ENCODE measurements at regions not wholly inside any gene's neighbourhood (a gene's known extent, or its start where the extent isn't known, plus 50 kb on each side); places are given as distances from the start of the nearest gene placed in this dataset.

- no peak for TF ChIP-seq CHD1 (IDR thresholded peaks at IDR 0.05; ENCODE audit: low read depth, low read length)
- no peak for TF ChIP-seq CREB1 (IDR thresholded peaks at IDR 0.05)
- TF ChIP-seq, protein P1, sequence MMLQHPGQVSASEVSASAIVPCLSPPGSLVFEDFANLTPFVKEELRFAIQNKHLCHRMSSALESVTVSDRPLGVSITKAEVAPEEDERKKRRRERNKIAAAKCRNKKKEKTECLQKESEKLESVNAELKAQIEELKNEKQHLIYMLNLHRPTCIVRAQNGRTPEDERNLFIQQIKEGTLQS (IDR thresholded peaks at IDR 0.05; ENCODE audit: insufficient read depth, low read depth, low read length): no peak
- no peak for TF ChIP-seq EP300 (IDR thresholded peaks at IDR 0.05; ENCODE audit: borderline replicate concordance in 1 of 2, low read depth in 2 of 2, low read length in 2 of 2)
- no peak for TF ChIP-seq CBX8 (IDR thresholded peaks at IDR 0.05; ENCODE audit: borderline replicate concordance, low read depth, low read length)
- TF ChIP-seq TEAD4 (IDR thresholded peaks at IDR 0.05; ENCODE audit: low read depth, low read length): no peak
Measured at GRCh38 chr17:71921796-71922195, 199.0 kb upstream of the SOX9 start (continued).
